Colonic mucosa (tissue), 4 donors: ENCODE measurements at regions not wholly inside any gene's neighbourhood (a gene's known extent, or its start where the extent isn't known, plus 50 kb on each side); places are given as distances from the start of the nearest gene placed in this dataset.
"Not testable (repeated sequence)": the region's sequence is repeated elsewhere in the genome, so short reads cannot be mapped to it uniquely, and the experiment has no call there.

Experiments
- DNase-seq: peaks from one replicate; pipeline ENCODE4 v3.0.0-alpha.2; 2020
- H3K27ac ChIP-seq: fragments of 200-600 bp; one replicate; pipeline ENCODE4 v1.8.0; 2021
- H3K27me3 ChIP-seq: fragments of 200-600 bp; one replicate; pipeline ENCODE4 v1.8.0; 2021
- H3K36me3 ChIP-seq: fragments of 200-600 bp; one replicate; pipeline ENCODE4 v1.8.0; 2021
- H3K4me1 ChIP-seq: fragments of 200-600 bp; one replicate; pipeline ENCODE4 v1.8.0; 2021; ENCODE audit warnings: mild to moderate bottlenecking
- H3K4me3 ChIP-seq: fragments of 200-600 bp; one replicate; pipeline ENCODE4 v1.8.0; 2021
- H3K9ac ChIP-seq, 2 donors: one replicate each; pipeline ENCODE4 v1.7.0; 2013; ENCODE audit warnings: control low read depth in 2 of 2, low read depth in 2 of 2, low read length in 2 of 2
- H3K9me3 ChIP-seq: fragments of 200-600 bp; one replicate; pipeline ENCODE4 v1.8.0; 2021
- intact Hi-C: fragments of 100-400 bp; cut with DNase I; formaldehyde crosslinking; loops from one replicate; pipeline ENCODE4 v1.14.1; 2022
- TF ChIP-seq, protein P1 (sequence below): fragments of 200-600 bp; IDR thresholded peaks from one replicate; pipeline ENCODE4 v1.8.0; 2022; ENCODE audit warnings: antibody characterized with exemption, mild to moderate bottlenecking
- donor health status: healthy.
- donor health status: DM: no; HTN: no; CAD: no.
- donor health status: DM: no; HTN: no; CAD: no.

DNA sequence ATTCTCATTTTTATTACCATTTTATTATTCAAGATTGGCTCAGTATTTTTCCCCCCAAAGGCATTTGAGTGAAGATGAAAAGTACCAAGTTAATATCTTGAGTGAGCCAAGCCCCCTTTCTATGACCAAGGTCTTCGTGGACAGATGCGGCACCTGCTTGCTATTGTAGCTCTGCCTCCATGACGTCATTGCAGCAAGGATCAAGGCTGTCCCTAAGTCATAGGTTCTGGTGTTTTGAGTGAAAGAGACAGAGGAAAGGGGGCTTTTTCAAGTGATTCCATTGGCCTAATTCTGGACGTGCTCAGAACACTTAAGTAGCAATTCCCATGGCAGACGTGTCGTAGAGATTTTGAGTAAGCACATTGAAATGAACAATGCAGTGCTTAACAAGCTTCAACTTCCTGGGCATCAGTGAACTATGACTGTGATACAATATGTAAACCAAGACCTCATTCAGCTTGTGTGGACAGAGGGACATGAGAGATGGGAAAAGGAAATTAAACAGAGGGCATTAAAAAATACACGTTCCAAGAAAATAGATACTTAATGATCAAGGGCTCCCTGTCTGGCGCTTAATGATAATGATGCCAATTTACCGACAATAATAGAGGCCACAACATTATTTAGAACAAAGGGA, 248.7 kb upstream of the NPVF start:
- intact Hi-C loops, result no loop called here
- Histone ChIP-seq H3K36me3 (no peaks in the 10 kb centered on the region), H3K4me3 (no peak overlapping the region), H3K4me1 (no peaks in the 10 kb centered on the region), H3K9me3 (no peaks in the 10 kb centered on the region), H3K27ac (no peak overlapping the region), H3K27me3 (no peaks in the 10 kb centered on the region), H3K9ac (no peak overlapping the region)
- DNase-seq, result no peak
- TF ChIP-seq, protein P1, sequence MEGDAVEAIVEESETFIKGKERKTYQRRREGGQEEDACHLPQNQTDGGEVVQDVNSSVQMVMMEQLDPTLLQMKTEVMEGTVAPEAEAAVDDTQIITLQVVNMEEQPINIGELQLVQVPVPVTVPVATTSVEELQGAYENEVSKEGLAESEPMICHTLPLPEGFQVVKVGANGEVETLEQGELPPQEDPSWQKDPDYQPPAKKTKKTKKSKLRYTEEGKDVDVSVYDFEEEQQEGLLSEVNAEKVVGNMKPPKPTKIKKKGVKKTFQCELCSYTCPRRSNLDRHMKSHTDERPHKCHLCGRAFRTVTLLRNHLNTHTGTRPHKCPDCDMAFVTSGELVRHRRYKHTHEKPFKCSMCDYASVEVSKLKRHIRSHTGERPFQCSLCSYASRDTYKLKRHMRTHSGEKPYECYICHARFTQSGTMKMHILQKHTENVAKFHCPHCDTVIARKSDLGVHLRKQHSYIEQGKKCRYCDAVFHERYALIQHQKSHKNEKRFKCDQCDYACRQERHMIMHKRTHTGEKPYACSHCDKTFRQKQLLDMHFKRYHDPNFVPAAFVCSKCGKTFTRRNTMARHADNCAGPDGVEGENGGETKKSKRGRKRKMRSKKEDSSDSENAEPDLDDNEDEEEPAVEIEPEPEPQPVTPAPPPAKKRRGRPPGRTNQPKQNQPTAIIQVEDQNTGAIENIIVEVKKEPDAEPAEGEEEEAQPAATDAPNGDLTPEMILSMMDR, result no peak

DNA sequence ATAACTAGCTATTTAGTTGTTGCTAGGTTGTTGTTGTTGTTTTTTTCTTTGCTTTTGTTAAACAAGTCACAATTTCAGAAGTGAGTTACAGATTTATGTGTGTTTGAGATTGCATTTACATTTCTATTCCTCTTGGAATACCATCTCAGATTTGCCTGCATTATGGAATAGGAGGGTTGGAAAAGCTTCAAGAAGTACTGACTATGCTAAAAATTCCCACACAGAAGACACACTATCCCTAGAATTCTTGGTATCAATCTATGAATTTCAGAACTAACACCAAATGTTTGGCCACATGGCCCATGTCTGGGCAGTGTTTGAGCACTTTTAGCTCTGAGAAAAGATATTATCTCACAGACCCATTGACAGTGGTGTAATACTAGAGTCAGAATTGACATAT, 249.9 kb upstream of the NPVF start:
- H3K4me3 ChIP-seq, intact Hi-C loops, H3K9me3 ChIP-seq, H3K27me3 ChIP-seq, DNase-seq, H3K36me3 ChIP-seq, H3K27ac ChIP-seq, H3K4me1 ChIP-seq, H3K9ac ChIP-seq: not testable (repeated sequence)

DNA sequence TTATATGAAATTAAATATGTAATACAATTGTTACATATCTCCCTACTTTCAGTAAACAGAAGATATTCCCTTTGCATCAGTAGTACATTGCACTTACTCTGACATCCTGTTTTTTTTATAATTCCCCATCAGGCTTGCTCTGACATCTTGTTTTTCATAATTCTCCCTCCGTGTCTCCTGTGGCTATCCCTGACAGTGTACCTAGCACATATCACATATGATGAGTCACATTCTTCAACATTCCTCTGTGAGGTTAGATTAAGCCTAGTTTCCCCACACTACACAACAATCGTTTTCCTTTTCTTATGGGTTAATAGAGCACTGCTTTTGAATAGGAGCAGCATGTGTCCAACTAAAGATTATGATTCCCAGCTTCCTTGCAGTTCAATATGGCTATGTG, 250.6 kb upstream of the NPVF start:
- DNase-seq, result no peak
- H3K9ac ChIP-seq, result no peak overlapping the region
- intact Hi-C loops, result no loop called here
- H3K4me1 ChIP-seq, result no peaks in the 10 kb centered on the region
- no peaks in the 10 kb centered on the region for H3K9me3 ChIP-seq
- H3K36me3 ChIP-seq, result no peaks in the 10 kb centered on the region
- no peak overlapping the region for H3K27ac ChIP-seq
- H3K4me3 ChIP-seq, result no peak overlapping the region
- no peaks in the 10 kb centered on the region for H3K27me3 ChIP-seq
- TF ChIP-seq, protein P1, result no peak

- H3K27me3 ChIP-seq, result no peaks in the 10 kb centered on the region
- H3K27ac ChIP-seq, result no peak overlapping the region
- H3K4me3 ChIP-seq, result no peak overlapping the region
- H3K9me3 ChIP-seq, result no peaks in the 10 kb centered on the region
- TF ChIP-seq, protein P1, result no peak
- no peaks in the 10 kb centered on the region for H3K4me1 ChIP-seq
- DNase-seq, result no peak
- H3K36me3 ChIP-seq, result no peaks in the 10 kb centered on the region
- intact Hi-C loops, result no loop called here
- H3K9ac ChIP-seq, result no peak overlapping the region
Measured at GRCh38 chr7:25481891-25482290, 253.6 kb upstream of the NPVF start.

GRCh38 chr7:25482631-25483030, 254.3 kb upstream of the NPVF start:
- TF ChIP-seq, protein P1, result no peak
- no peak overlapping the region for H3K27ac ChIP-seq
- H3K36me3 ChIP-seq, result no peaks in the 10 kb centered on the region
- H3K9me3 ChIP-seq, result no peaks in the 10 kb centered on the region
- DNase-seq, result no peak
- no peaks in the 10 kb centered on the region for H3K4me1 ChIP-seq
- intact Hi-C loops, result no loop called here
- H3K9ac ChIP-seq, result no peak overlapping the region
- H3K4me3 ChIP-seq, result no peak overlapping the region
- no peaks in the 10 kb centered on the region for H3K27me3 ChIP-seq

DNA sequence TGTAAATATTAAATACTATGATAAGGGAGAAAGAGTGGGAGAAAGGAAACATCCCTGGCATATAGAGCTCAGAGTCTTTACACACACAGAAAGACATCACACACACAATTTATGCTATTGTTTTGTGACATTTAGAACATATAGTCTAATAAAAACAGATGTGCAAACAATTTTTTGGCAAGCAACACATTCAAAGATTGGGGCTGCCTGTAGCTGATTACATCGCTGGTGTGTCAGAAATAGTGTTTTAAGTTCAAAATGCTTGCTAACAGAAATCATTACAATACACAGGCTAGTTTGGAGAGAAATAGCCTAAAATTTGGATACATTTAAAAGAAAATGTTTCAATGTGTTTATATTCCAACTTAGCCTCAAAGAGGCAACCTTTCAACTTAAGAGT, 256.7 kb upstream of the NPVF start:
- no peaks in the 10 kb centered on the region for H3K36me3 ChIP-seq
- no peak for DNase-seq

More for the DNA sequence above, 256.7 kb upstream of the NPVF start:
- H3K27ac ChIP-seq, result no peak overlapping the region
- H3K4me3 ChIP-seq, result no peak overlapping the region
- no peaks in the 10 kb centered on the region for H3K9me3 ChIP-seq
- H3K4me1 ChIP-seq, result no peaks in the 10 kb centered on the region
- TF ChIP-seq, protein P1, result no peak
- no peaks in the 10 kb centered on the region for H3K27me3 ChIP-seq
- intact Hi-C loops, result no loop called here
- H3K9ac ChIP-seq, result no peak overlapping the region
